GM19351 (cell line): ENCODE measurements at regions not wholly inside any gene's neighbourhood (a gene's known extent, or its start where the extent isn't known, plus 50 kb on each side); places are given as distances from the start of the nearest gene placed in this dataset.
A peak's percentile ranks its signal among the peaks of the same experiment; 100 is the strongest.
"Not testable (repeated sequence)": the region's sequence is repeated elsewhere in the genome, so short reads cannot be mapped to it uniquely, and the experiment has no call there.

Experiments
- ATAC-seq: cut with Tn5 transposase; IDR thresholded peaks from one replicate; pipeline ENCODE4 v1.9.1; 2021; ENCODE audit warnings: mild to moderate bottlenecking, moderate library complexity; ENCODE audit not compliant: unreplicated experiment

- ATAC-seq: not testable (repeated sequence)
Measured at GRCh38 chr4:60423573-60424184, 776.4 kb upstream of the ADGRL3 start.

- ATAC-seq: no peak
Measured at GRCh38 chr4:60432911-60433310, 767.2 kb upstream of the ADGRL3 start.

- ATAC-seq: no peak
Measured at GRCh38 chr4:60443068-60443467, 757.1 kb upstream of the ADGRL3 start.

- no peak for ATAC-seq
Measured at GRCh38 chr4:60443796-60444195, 756.3 kb upstream of the ADGRL3 start.

DNA sequence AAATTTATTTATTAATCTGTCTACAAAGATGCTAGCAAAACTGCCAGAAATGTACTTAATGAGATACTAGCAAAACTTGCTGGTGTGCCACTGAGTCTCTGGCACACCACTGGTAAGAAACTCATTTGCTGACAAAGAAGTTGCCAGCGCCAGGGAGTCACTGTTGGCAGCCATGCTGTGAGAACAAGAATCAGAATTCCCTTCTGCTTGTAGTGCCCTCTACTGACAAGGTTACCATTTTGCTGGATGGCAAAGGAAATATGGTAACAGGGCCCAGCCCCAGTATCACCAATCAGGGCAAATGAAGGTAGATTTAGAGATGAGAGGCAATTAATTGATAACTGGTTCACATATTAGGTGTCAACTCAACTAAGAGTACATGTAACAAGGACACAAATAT is 750.1 kb upstream of the ADGRL3 start:
- ATAC-seq: no peak

DNA sequence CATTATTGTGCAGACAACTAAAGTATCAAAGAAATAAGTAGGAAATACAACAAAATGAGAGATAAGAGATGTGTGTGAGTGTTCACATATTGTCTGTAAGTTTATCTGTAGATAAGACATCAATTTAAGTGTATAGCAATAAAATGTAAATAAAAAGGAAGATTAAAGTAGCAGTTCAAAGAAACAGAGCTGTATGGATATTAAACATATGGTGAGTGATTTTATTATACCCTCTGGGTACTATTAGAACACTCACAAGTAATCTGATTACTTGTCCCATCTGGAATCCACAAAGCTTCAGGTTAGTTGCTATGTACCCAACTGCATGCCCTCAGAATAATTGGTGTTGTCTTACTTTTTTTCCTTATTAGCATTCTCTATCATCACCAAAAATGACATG is 747.9 kb upstream of the ADGRL3 start:
- no peak for ATAC-seq

DNA sequence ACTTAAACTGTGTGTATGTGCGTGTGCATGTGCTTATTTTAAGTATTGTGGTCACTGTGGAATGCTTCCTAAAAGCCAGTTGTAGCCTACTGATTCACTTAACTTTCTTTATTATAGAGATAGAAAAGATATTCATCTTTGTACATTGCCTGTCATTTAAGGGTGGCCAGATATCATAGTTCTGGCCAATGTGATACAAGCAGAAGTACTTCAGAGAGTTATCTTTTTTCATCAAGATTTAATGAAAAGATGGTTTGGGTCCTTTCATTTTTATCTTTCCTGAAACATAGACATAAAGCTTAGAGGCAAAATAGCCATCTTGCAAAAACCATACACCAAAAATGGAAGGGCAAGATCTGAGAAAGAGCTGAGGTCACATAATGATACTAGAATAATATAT is 744.7 kb upstream of the ADGRL3 start:
- no peak for ATAC-seq

- no peak for ATAC-seq
Measured at GRCh38 chr4:60461551-60461950, 738.6 kb upstream of the ADGRL3 start.

DNA sequence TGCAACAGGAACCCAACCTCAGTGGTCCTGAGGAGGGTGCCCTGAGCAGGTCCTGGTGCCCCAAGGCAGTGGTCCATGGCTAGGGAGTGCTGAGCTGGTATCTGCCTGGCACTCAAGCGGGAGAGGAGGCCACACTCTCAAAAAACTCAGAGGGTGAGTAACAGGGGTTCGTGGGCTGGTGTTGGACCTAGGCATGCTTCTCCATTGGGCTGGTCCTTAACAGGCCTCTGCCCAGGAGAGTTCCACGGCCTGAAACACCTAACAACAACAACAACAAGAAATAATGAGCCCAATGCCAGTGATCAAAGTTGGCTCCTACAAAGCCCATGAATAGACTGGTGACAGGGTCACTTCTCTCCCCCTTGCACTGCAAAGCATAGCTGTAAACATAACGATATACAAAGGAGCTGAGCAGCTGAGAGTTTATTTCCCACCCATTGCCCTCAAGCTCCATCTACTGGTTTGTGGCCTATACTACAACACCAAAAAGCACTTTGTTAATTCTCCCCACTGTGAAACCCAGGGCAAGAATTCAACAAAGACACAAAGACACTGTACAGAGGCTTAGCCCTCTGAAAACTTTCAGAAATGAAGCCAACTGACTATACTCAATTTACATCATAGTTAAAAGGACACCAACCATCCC is 736.1 kb upstream of the ADGRL3 start:
- ATAC-seq: peak; percentile 68

- ATAC-seq: no peak
Measured at GRCh38 chr4:60482921-60483351, 717.2 kb upstream of the ADGRL3 start.

DNA sequence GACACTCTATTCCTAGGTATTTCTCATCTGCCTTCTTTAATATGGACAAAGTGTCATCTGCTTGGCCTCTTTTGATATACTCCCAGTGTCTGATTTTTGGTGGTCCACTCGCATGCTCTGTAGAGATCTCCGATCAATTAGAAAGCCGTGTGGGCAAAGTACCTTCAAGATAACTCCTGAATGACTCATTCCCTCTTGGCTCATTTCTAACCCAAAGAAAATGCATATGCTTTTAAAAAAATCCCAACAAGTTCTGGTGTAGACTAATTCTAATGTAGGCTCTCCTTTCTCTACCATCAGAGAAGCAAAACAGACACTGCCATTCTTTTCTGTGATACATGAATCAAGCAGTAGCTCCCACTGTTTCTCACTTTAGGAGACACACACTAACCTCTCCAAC is 714.9 kb upstream of the ADGRL3 start:
- no peak for ATAC-seq

DNA sequence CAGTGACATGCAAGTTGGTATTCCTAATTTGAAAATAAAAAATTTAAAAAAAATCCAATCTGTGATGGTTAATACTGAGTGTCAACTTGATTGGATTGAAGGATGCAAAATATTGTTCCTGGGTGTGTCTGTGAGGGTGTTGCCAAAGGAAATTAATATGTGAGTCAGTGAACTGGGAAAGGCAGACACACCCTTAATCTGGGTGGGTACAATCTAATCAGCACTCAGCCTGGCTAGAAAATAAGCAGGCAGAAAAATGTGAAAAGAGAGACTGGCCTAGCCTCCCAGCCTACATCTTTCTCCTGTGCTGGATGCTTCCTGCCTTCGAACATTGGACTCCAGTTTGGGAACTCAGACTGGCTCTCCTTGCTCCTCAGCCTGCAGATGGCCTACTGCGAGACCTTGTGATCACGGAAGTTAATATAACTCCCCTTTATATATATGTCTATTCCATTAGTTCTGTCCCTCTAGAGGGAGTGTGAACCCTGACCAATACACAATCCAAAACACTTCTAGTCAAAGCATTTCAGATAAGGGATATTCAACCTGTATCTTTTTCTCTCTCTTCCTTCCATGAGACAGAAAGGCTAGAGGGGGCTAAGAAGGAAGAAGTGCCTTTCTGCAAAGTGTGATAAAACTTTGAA is 712.9 kb upstream of the ADGRL3 start:
- not testable (repeated sequence) for ATAC-seq

GRCh38 chr4:60500810-60501209 is 699.3 kb upstream of the ADGRL3 start:
- no peak for ATAC-seq

GRCh38 chr4:60502733-60503132 is 697.4 kb upstream of the ADGRL3 start:
- no peak for ATAC-seq

- no peak for ATAC-seq
Measured at GRCh38 chr4:60506061-60506460, 694.1 kb upstream of the ADGRL3 start.

- ATAC-seq: no peak
Measured at GRCh38 chr4:60522265-60522664, 677.9 kb upstream of the ADGRL3 start.

GRCh38 chr4:60531776-60532379 is 668.2 kb upstream of the ADGRL3 start:
- ATAC-seq: no peak

DNA sequence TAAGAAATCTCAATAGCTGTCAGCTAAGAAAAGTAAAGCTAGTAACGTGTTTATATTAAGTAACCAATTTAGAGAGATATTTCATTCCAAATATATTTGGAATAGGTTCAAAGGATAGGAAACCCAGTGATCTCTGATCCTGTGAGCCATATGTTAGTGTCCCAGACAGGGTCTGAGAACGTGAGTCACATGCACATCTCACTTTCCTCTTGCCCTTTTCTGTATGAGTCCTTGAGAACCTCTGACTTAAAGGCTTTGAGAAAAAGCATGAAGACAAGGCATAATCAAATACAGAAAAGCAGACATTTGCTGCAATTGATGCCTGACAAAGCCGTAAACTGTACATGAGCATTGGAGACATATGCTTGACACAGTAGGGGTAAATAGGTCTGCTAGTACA is 655.1 kb upstream of the ADGRL3 start:
- no peak for ATAC-seq

DNA sequence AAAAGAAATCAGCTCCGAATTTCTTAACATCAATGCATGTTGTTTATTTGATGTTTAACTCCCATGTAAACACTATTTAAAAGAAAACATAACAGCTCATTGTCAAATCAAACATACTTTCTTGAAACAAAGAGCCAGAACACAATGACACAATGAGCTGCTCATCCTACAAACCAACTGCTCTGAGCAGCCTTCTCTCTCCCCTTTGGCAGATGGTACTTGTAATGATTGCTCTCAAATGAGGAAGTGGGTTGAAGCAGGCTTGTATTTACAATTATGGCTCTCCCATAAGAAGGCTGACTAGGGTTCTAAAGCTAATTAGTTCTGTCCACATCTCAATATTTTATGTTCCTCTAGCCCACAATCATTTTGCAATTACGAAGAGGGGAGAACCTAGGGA is 637.8 kb upstream of the ADGRL3 start:
- no peak for ATAC-seq

DNA sequence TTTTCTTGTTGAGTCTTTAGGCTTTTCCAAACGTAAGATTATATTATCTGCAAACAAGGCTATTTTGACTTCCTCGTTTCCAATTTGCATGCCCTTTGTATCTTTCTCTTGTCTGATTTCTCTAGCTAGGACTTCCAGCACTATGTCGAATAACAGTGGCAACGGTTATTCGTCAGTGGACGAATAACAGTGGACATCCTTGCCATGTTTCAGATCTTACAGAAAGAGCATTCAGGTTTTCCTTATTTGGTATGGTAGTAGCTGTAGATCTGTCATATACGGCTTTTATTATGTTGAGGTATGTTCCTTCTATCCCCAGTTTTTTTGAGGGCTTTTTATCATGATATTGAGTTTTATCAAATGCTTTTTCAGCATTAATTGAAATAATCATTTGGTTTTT is 634.6 kb upstream of the ADGRL3 start:
- ATAC-seq: no peak

GRCh38 chr4:60575336-60575735 is 624.8 kb upstream of the ADGRL3 start:
- no peak for ATAC-seq

GRCh38 chr4:60579335-60579734 is 620.8 kb upstream of the ADGRL3 start:
- ATAC-seq: no peak
